HG02759 (cell line): ENCODE measurements at regions not wholly inside any gene's neighbourhood (a gene's known extent, or its start where the extent isn't known, plus 50 kb on each side); places are given as distances from the start of the nearest gene placed in this dataset.

Experiments
- ATAC-seq: cut with Tn5 transposase; IDR thresholded peaks from one replicate; pipeline ENCODE4 v1.9.1; 2021; ENCODE audit warnings: mild to moderate bottlenecking, moderate library complexity; ENCODE audit not compliant: unreplicated experiment

DNA sequence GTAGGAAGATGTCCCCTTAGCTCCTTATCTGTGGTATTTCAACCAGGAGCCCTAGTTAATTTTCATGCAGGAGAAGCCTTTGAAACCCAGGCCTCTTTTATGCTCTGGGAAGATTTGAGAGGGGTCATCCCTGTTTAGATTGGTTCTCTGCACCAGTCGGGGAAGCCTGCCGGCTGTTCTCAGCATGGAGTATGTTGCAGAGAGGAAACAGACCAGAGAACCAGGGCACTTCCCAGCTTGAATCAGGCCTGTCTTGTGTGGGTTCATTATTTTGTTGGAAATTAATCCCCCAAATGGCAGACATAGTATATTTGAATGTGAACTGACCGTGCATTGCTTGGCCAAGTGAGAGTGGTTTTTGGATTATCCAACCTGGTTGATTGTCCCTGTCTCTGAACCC, 1082.1 kb upstream of the RBFOX1 start:
- no peak for ATAC-seq

- ATAC-seq, result no peak
Measured at GRCh38 chr16:6249863-6250262, 1082.8 kb upstream of the RBFOX1 start.

DNA sequence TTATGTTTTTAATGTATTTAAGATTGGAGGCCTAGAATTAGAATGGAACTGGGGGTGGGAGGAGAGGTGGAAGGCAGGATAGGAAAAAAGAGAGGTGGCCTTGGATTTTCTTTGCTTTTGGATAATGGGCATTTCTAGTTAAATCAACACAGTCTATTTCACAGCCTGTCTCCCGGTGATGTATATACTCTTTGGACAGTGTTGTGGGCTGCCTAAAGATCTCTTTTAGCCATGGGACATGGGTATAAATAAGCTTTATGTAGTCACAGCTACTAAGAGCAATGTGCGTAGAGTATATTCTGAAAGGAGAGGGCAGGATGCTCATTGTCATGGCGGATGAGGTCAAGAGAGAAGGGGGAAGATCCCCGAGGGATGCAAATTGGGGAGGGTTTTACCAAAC, 1084.4 kb upstream of the RBFOX1 start:
- ATAC-seq, result no peak

- ATAC-seq, result no peak
Measured at GRCh38 chr16:6247775-6248174, 1084.9 kb upstream of the RBFOX1 start.

- ATAC-seq, result no peak
Measured at GRCh38 chr16:6247150-6247549, 1085.5 kb upstream of the RBFOX1 start.

DNA sequence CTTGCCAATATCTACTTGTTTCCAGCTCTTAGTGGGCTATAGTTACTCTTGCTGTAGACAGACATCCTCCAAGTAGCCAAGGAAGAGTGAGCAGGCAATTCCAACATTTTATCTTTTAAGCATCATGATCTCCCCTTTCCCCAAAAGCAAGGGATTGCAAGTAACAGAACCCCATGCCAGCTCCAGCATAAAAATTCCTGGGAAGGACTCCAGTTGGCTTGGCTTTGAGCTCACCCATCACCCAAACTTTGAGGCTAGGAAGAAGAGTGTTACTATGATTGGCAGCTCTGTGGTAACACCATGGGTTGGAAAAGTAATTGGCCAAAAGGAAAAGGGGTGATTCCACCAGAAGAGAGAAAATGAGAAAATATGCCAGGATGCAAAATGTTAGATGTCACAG, 1086.4 kb upstream of the RBFOX1 start:
- no peak for ATAC-seq

GRCh38 chr16:6232056-6232455, 1100.6 kb upstream of the RBFOX1 start:
- no peak for ATAC-seq

- ATAC-seq, result no peak
Measured at GRCh38 chr16:6231398-6231797, 1101.2 kb upstream of the RBFOX1 start.

- no peak for ATAC-seq
Measured at GRCh38 chr16:6229186-6229585, 1103.5 kb upstream of the RBFOX1 start.

GRCh38 chr16:6218855-6219254, 1113.8 kb upstream of the RBFOX1 start:
- no peak for ATAC-seq

- no peak for ATAC-seq
Measured at GRCh38 chr16:6216836-6217235, 1115.8 kb upstream of the RBFOX1 start.

- no peak for ATAC-seq
Measured at GRCh38 chr16:6211644-6212043, 1114.0 kb upstream of the EEF2KMT start.

- no peak for ATAC-seq
Measured at GRCh38 chr16:6209355-6209930, 1111.8 kb upstream of the EEF2KMT start.

- ATAC-seq, result no peak
Measured at GRCh38 chr16:6207580-6207979, 1110.0 kb upstream of the EEF2KMT start.

DNA sequence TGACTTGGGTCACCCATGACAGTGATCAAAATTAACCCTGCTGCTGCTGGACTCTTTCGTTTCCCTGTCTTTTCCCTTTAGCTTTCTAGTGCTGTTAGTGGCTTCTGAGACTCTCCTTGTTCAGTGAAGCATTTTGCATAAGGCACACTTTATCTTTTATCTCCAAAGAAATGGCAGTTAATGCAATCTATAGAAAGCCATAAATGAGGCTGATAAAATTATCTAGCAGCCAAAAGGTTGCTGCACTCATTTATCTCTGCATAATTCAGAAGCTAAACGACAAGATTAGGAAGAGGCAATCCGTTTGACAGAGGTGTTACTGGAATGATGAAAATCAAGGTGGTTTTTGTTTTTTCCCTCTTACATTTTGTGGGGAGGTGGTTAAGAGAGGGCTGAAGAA, 1109.5 kb upstream of the EEF2KMT start:
- no peak for ATAC-seq

DNA sequence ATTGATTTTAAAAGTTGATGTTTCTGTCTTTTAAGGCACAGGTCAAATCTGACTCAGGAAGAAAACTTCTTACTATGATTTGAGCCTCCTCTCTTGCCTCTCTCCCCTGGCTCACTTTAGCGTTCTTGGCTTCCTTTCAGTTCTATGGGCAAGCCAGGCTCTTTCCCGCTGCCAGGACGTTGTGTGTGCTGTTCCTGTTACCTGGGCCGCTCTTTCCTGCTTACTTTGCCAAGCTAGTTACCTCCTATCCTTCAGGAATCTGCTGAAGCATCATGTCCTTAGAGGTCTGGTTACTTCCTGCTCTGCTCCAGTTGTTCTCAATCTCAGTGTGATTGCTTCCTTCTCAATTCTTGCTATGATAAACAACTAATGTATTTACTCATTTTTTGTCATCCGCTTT, 1108.5 kb upstream of the EEF2KMT start:
- no peak for ATAC-seq

DNA sequence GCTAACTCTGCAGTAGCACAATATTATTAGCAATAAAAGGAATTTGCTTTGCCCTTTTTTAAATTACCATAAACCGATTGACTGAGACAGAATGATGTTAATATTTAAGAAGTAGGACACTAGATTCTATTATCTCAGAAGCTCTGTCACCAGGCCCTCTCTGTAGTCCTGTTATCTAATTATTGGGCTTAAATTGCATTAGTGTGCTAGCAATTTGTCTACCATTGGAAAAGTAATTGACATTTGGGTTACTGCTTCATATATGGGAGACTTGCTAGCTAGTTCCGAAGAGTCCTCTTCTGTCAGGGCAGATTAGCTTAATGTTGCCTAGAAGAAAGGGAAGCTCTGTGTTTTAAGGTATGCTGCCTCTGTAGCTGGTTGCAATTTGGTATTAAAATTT, 1107.3 kb upstream of the EEF2KMT start:
- ATAC-seq, result no peak

GRCh38 chr16:6200861-6201260, 1103.3 kb upstream of the EEF2KMT start:
- no peak for ATAC-seq

GRCh38 chr16:6200271-6200670, 1102.7 kb upstream of the EEF2KMT start:
- no peak for ATAC-seq

DNA sequence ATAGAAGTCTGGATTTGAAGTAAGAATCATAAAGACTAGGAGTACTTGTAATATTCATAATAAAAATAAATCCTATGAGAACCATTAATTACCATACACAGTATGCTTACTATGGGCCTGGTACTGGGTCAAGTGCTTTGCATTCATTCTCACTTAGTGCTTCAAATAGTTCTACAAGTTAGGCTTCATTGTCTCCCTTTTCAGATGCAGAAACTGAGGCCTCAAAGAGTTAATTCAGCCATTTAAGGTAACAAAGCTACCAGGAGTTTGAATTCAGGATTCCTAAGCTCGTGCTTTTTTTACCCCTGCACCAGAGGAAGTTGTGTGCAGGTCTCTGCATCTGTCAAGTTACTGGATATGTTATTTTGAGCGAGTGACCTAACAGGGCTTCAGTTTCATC, 1098.4 kb upstream of the EEF2KMT start:
- no peak for ATAC-seq

- ATAC-seq, result no peak
Measured at GRCh38 chr16:6193718-6194117, 1096.1 kb upstream of the EEF2KMT start.

GRCh38 chr16:6192984-6193383, 1095.4 kb upstream of the EEF2KMT start:
- ATAC-seq, result no peak

DNA sequence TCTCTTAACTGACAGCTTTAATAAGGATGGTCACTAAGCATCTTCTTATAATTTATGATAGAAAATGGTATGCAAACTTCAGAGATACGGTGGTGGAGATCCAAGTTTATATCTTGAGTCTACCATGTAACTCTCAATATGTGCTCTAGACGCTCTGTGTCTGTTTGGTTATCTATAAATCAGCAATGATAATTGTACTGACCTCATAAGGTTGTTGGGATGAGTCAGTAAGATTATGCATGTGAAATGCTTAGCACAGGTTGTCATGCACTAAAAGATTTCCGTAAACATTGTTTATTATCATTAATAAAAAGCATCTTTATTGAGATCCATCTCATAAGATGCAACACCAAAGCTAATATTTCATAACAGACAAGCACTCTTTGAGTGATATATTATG, 1094.9 kb upstream of the EEF2KMT start:
- no peak for ATAC-seq

GRCh38 chr16:6190776-6191175, 1093.2 kb upstream of the EEF2KMT start:
- no peak for ATAC-seq
